Skeletal muscle cell (primary cell): ENCODE measurements at regions not wholly inside any gene's neighbourhood (a gene's known extent, or its start where the extent isn't known, plus 50 kb on each side); places are given as distances from the start of the nearest gene placed in this dataset.

Experiments
- DNase-seq: peaks from one replicate; pipeline ENCODE4 v3.0.0-alpha.2; 2010; ENCODE audit warnings: low read depth
- H3K4me3 ChIP-seq: 2 replicates; pipeline ENCODE4 v1.5.1; 2011; ENCODE audit warnings: low read depth, mild to moderate bottlenecking, control low read depth, low read length, moderate library complexity

- no peak for DNase-seq
- H3K4me3 ChIP-seq: no peak overlapping the region
Measured at GRCh38 chr5:143761663-143762062, 50.3 kb upstream of the HMHB1 start.

GRCh38 chr5:143760755-143761154 is 51.2 kb upstream of the HMHB1 start:
- no peak for DNase-seq
- no peak overlapping the region for H3K4me3 ChIP-seq

- DNase-seq: no peak
- H3K4me3 ChIP-seq: no peak overlapping the region
Measured at GRCh38 chr5:143760131-143760505, 51.8 kb upstream of the HMHB1 start.

- no peak overlapping the region for H3K4me3 ChIP-seq
- no peak for DNase-seq
Measured at GRCh38 chr5:143759396-143760130, 52.4 kb upstream of the HMHB1 start.

GRCh38 chr5:143758750-143759149 is 53.2 kb upstream of the HMHB1 start:
- H3K4me3 ChIP-seq: no peak overlapping the region
- DNase-seq: no peak

- no peak overlapping the region for H3K4me3 ChIP-seq
- DNase-seq: no peak
Measured at GRCh38 chr5:143758015-143758414, 53.9 kb upstream of the HMHB1 start.

- no peak for DNase-seq
- H3K4me3 ChIP-seq: no peak overlapping the region
Measured at GRCh38 chr5:143757116-143757515, 54.8 kb upstream of the HMHB1 start.

GRCh38 chr5:143755966-143756365 is 56.0 kb upstream of the HMHB1 start:
- no peak overlapping the region for H3K4me3 ChIP-seq
- no peak for DNase-seq

- no peak for DNase-seq
- H3K4me3 ChIP-seq: no peak overlapping the region
Measured at GRCh38 chr5:143752165-143752850, 59.7 kb upstream of the HMHB1 start.

GRCh38 chr5:143751342-143751741 is 60.6 kb upstream of the HMHB1 start:
- DNase-seq: no peak
- no peak overlapping the region for H3K4me3 ChIP-seq

- H3K4me3 ChIP-seq: no peak overlapping the region
- DNase-seq: no peak
Measured at GRCh38 chr5:143749581-143750205, 62.3 kb upstream of the HMHB1 start.

- DNase-seq: no peak
- H3K4me3 ChIP-seq: no peak overlapping the region
Measured at GRCh38 chr5:143748516-143748915, 63.4 kb upstream of the HMHB1 start.

GRCh38 chr5:143742951-143743350 is 69.0 kb upstream of the HMHB1 start:
- no peak for DNase-seq
- H3K4me3 ChIP-seq: no peak overlapping the region

GRCh38 chr5:143741421-143741820 is 70.5 kb upstream of the HMHB1 start:
- H3K4me3 ChIP-seq: no peak overlapping the region

GRCh38 chr5:143740956-143741355 is 71.0 kb upstream of the HMHB1 start:
- no peak for DNase-seq

More at GRCh38 chr5:143741421-143741820, 70.5 kb upstream of the HMHB1 start:
- DNase-seq: no peak

GRCh38 chr5:143739746-143740145 is 72.2 kb upstream of the HMHB1 start:
- H3K4me3 ChIP-seq: no peak overlapping the region
- DNase-seq: no peak

More at GRCh38 chr5:143740956-143741355, 71.0 kb upstream of the HMHB1 start:
- H3K4me3 ChIP-seq: no peak overlapping the region

GRCh38 chr5:143738417-143739401 is 73.3 kb upstream of the HMHB1 start:
- no peak overlapping the region for H3K4me3 ChIP-seq
- DNase-seq: no peak

- no peak for DNase-seq
- no peak overlapping the region for H3K4me3 ChIP-seq
Measured at GRCh38 chr5:143737062-143737461, 74.9 kb upstream of the HMHB1 start.

GRCh38 chr5:143734456-143734780 is 77.5 kb upstream of the HMHB1 start:
- H3K4me3 ChIP-seq: no peak overlapping the region
- DNase-seq: no peak
